IPS-18c (cell line): ENCODE measurements at regions not wholly inside any gene's neighbourhood (a gene's known extent, or its start where the extent isn't known, plus 50 kb on each side); places are given as distances from the start of the nearest gene placed in this dataset.

Experiments used
- H3K4me3 ChIP-seq: 2 replicates; pipeline ENCODE4 v1.7.0; 2013; ENCODE audit warnings: low read depth, mild to moderate bottlenecking, low read length, moderate library complexity; ENCODE audit not compliant: insufficient read depth
- H3K9me3 ChIP-seq: one replicate; pipeline ENCODE4 v1.6.1; 2013; ENCODE audit warnings: mild to moderate bottlenecking, low read length, moderate library complexity; ENCODE audit not compliant: control insufficient read depth, insufficient read depth

DNA sequence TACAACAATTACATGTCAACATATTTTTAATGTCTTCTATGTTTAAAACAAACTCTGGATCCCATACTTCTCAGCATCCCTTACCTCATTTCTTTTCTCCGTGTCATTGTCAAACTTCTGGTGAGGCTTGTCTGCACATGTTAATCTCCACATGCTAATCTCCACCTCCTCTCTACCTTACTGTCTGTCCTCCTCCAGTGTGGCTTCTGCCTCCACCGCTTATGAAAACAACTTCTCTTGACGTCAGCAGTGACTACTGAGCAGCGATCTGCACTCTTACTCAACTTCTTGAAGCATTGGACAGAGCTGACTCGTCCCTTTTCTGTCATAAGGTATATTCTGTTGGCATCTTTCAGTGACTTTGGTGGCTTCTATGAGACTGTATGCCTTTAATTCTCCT is 338.2 kb upstream of the THRB start:
- no peak overlapping the region for H3K4me3 ChIP-seq
- no peaks in the 10 kb centered on the region for H3K9me3 ChIP-seq

DNA sequence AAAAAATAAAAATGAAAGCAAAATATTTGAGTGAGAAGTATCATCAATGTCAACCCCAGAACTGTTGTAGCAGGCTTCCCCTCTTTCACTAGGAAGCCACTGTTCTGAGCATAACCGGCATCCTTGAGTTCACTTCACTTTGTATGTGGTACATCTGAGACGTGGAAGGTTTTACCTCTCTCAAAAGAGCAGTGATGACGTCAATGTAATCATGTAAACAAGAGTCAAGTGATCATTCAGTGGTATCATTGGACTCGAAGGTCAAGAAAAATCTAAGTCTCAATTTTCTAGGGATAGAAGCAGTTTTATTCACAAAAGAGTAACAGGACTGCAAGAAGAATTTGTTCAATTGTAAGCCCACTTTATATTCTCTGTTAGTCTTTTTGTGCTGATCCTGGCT is 339.8 kb upstream of the THRB start:
- no peaks in the 10 kb centered on the region for H3K9me3 ChIP-seq
- no peak overlapping the region for H3K4me3 ChIP-seq

DNA sequence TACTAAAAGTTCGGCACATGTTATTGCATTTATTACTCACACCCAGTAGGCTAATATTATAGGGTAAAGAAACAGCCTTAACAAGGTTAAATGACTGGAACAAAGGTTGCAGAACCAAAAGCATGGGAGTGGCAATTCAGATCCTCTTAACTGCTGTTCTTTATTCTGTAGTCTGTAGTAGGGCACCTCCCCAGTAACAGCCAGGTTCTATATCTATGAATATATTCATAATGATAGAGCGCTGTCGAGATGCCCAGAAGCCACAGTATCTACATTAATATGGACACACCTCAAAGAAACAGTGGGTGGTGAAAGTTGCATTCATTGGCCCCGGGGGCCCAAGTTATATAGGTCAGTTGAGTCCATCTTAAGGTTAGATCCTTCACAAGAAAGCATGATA is 340.9 kb upstream of the THRB start:
- H3K9me3 ChIP-seq, result no peaks in the 10 kb centered on the region
- no peak overlapping the region for H3K4me3 ChIP-seq

DNA sequence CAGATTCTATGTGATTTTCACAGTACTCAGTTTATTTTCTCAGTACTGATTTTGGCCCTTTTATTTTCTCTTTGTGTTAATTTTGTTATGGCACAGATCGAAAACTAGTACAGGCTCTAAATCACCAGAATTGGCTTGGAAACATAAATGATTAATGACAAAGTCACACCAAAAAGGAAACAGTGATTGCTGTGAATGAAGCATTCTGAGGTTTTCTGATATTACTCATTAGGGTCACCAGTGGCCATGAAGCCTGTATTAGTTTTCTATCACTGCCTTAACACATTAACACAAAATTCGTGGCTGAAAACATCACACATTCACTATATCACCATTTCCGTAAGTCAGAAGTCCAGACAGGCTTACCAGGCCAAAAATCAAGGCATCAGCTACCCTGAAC is 343.0 kb upstream of the THRB start:
- Histone ChIP-seq H3K9me3 (no peaks in the 10 kb centered on the region), H3K4me3 (no peak overlapping the region)

DNA sequence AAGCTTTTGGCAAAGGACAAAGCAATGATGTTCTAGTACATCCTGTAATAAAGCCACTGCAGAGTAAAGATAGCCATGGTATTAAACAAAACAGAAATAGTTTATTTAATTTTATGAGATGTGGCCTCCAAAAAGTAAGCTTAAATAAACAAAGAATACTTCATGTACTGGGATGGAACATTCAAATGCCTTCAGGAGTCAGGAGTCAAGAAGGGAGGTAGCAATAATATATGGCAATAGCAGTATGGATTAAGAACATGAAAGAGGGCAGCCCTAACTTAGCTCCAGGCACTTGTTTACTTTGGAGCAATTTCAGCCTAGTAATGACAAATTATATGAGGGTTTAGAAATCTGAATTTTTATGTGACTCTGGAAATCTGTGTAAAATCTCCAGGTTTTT is 343.9 kb upstream of the THRB start:
- Histone ChIP-seq H3K9me3 (no peaks in the 10 kb centered on the region), H3K4me3 (no peak overlapping the region)

DNA sequence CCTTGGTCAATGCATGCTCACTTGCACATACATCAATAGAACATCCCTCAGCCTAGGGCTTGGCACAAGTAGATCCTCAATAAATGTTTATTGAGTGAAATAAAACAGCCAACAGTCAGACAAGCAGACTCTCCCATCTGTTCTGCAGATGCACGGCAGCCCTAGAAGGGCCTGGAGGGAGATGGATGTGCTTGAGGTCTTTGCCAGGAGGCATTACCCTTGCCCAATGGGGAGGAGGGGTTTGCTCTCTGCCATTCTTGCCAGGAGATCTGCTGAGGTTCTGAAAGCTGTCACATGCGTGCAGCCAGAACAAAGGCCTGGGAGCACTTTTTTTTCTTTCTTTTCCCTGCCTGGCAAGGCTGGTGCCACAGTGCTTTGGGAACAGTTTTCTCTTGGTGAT is 349.3 kb upstream of the THRB start:
- Histone ChIP-seq H3K4me3 (no peak overlapping the region), H3K9me3 (no peaks in the 10 kb centered on the region)

GRCh38 chr3:24845524-24846155 is 351.0 kb upstream of the THRB start:
- H3K4me3 ChIP-seq, result no peak overlapping the region
- no peaks in the 10 kb centered on the region for H3K9me3 ChIP-seq

DNA sequence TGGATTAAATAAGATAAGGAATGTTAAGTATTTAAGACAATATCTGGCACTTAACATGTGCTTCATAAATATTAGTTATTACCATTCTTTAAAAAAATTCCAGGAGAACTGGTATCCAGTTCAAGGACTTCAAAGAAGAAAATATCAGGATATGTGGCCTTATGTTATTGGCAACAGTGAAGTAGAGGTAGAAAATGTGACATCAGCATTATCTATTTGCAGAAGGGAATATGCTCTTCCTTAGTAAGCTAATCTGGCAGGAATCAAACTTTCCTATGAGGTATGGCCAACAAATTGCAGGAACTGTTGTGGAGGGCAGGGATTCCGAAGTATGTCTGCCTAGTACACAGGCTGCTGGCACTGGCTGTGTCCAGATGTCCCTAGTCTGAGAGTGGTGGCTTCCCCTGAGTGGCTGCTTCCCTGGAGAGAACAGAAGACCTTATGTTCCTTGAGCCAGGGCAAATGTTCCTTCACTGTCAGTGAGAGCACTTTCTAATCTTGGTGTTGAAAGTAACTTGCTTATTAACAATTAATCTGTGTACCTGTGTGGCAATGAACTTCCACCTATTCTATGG is 351.7 kb upstream of the THRB start:
- Histone ChIP-seq H3K4me3 (no peak overlapping the region), H3K9me3 (no peaks in the 10 kb centered on the region)

- Histone ChIP-seq H3K4me3 (no peak overlapping the region), H3K9me3 (no peaks in the 10 kb centered on the region)
These were observed 355.6 kb upstream of the THRB start for GRCh38 chr3:24850245-24850644.

DNA sequence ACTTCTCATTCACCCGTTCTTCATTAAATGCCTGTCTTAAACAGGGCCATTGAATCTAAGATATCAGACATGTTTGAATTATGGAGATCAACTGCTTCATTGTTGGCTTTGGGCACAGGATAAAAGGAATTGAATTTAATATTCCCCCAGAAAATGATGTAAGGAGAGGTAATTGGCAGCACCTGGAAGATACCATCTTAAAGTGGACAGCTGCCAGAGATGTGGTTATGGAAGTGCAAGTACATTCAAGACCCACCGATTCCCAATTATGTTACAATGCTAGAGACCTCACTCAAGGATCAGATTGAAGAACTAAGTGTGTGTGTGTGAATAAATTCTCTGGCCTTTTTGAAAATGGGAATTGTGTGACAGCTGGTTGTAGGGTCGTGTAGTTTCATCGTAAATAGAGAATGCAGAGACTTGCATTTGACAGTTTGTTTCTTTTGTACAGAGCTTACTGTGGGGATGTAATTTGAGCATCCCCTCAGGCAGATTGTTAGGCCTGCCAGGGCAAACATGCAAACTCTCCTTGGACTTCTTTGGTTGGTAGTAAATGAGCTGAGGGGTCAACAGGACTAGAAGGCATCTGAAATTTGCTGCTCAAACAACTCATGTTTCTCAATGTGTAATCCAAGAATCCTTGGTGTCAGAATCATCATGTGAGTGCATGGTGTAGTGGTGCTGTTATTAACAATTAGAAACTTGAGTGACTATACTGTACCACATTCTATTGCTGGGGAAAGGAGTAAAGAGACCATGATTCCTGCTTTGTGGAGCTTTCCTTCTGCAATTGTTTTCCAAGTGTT is 359.2 kb upstream of the THRB start:
- Histone ChIP-seq H3K9me3 (no peaks in the 10 kb centered on the region), H3K4me3 (no peak overlapping the region)

GRCh38 chr3:24854748-24855147 is 360.1 kb upstream of the THRB start:
- Histone ChIP-seq H3K4me3 (no peak overlapping the region), H3K9me3 (no peaks in the 10 kb centered on the region)

- Histone ChIP-seq H3K9me3 (no peaks in the 10 kb centered on the region), H3K4me3 (no peak overlapping the region)
These were observed 363.3 kb upstream of the THRB start for GRCh38 chr3:24857945-24858344.

DNA sequence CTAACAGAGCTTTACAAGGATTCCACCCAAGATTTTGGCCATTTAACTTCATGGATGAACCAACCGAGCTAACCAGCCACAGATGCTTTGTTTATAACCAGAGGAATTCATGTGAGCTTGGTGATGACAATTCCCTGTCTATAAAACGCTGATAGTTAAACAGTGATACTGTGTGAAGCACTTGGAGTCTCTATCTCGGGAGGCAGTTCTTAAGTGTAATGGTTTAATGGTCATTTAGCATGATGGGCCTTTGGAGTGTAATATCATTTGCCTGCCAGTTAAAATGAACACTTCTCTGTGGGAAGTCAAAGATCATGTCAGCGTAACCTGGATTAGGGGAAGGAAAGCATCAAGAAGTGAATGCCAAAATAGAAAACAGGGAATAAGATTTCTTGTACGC is 368.6 kb upstream of the THRB start:
- Histone ChIP-seq H3K4me3 (no peak overlapping the region), H3K9me3 (no peaks in the 10 kb centered on the region)

- H3K9me3 ChIP-seq, result no peaks in the 10 kb centered on the region
- H3K4me3 ChIP-seq, result no peak overlapping the region
These were observed 373.1 kb upstream of the THRB start for GRCh38 chr3:24867783-24868182.

- no peaks in the 10 kb centered on the region for H3K9me3 ChIP-seq
- H3K4me3 ChIP-seq, result no peak overlapping the region
These were observed 386.6 kb upstream of the THRB start for GRCh38 chr3:24881239-24881638.

GRCh38 chr3:24886501-24886900 is 391.9 kb upstream of the THRB start:
- Histone ChIP-seq H3K9me3 (no peaks in the 10 kb centered on the region), H3K4me3 (no peak overlapping the region)

DNA sequence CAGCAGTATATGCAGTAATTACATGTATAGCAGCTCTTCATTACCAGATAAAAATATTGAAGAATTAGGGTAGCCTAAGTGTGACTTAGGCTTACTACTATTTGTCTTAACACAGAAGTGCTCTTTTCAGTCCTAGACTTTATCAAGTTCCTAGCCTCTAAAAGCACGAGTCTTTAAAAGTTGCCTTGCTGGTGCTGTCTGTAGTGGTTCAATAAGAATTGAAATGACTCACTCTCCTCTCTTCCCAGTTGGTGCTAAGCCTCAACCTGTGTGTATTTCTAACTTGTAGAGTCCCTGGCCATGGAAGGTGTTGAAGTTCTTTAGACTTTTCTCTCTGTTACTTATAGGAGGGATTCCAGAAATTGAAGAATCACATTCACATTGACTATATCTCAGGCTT is 395.4 kb upstream of the THRB start:
- no peak overlapping the region for H3K4me3 ChIP-seq
- H3K9me3 ChIP-seq, result no peaks in the 10 kb centered on the region

GRCh38 chr3:24899373-24899772 is 404.7 kb upstream of the THRB start:
- H3K4me3 ChIP-seq, result no peak overlapping the region
- H3K9me3 ChIP-seq, result no peaks in the 10 kb centered on the region
